Psoas muscle (tissue), 7 donors: ENCODE measurements at regions not wholly inside any gene's neighbourhood (a gene's known extent, or its start where the extent isn't known, plus 50 kb on each side); places are given as distances from the start of the nearest gene placed in this dataset.

Experiments
- ATAC-seq, 4 donors: fragments of 200-7000 bp; cut with Tn5 transposase; one replicate each; pipeline ENCODE4 v1.9.1; 2020; ENCODE audit warnings: moderate library complexity in 3 of 4, mild to moderate bottlenecking in 2 of 4
- DNase-seq, 2 donors: peaks; one replicate each; pipeline ENCODE4 v3.0.0-alpha.2; 2020
- H3K27ac ChIP-seq: fragments of 200-600 bp; one replicate; pipeline ENCODE4 v1.8.0; 2022
- H3K27me3 ChIP-seq, 3 donors: fragments of 200-600 bp in 1 of 3; one replicate each; pipeline versions ENCODE4 v1.6.1 to v1.8.0; 2013 to 2022; ENCODE audit warnings: low read length in 2 of 3, mild to moderate bottlenecking in 2 of 3, moderate library complexity in 1 of 3; ENCODE audit not compliant: insufficient read depth in 3 of 3
- H3K36me3 ChIP-seq, 2 donors: fragments of 200-600 bp in 1 of 2; one replicate each; pipeline versions ENCODE4 v1.6.1 to v1.8.0; 2013 to 2022; ENCODE audit warnings: low read depth in 1 of 2, mild to moderate bottlenecking in 1 of 2, moderate library complexity in 1 of 2; ENCODE audit not compliant: insufficient read depth in 1 of 2
- H3K4me1 ChIP-seq: fragments of 200-600 bp; one replicate; pipeline ENCODE4 v1.8.0; 2022
- H3K4me3 ChIP-seq: fragments of 200-600 bp; one replicate; pipeline ENCODE4 v1.8.0; 2022; ENCODE audit warnings: mild to moderate bottlenecking
- H3K9me3 ChIP-seq: fragments of 200-600 bp; one replicate; pipeline ENCODE4 v1.8.0; 2022
- WGBS, 3 donors: extraction: QIAGEN DNeasy Blood & Tissue Kit; methylation state at CpG; one replicate each; pipeline versions ENCODE4 v1.1.6 to v1.1.7; 2013; 5-methylcytosine and 5-hydroxymethylcytosine counted together
- intact Hi-C, 2 donors: fragments of 100-400 bp; cut with DNase I; formaldehyde crosslinking; loops; one replicate each; pipeline versions ENCODE4 v1.11.0 to v1.14.2; 2022
- TF ChIP-seq, protein P1 (sequence below): fragments of 200-600 bp; IDR thresholded peaks from one replicate; pipeline ENCODE4 v1.8.0; 2022; ENCODE audit warnings: antibody characterized with exemption
- donor health status: healthy with polysubstance abuse.
- donor health status: DM: no; HTN: no; CAD: no; lungs with moderate emphysema.
- donor health status: Bipolar disorder and iron deficiency.
- donor health status: healthy.
- donor health status: DM: yes; HTN: yes; CAD: no.
- donor health status: DM: no; HTN: no; CAD: no.
- donor health status: DM: yes; HTN: yes; CAD: no.

DNA sequence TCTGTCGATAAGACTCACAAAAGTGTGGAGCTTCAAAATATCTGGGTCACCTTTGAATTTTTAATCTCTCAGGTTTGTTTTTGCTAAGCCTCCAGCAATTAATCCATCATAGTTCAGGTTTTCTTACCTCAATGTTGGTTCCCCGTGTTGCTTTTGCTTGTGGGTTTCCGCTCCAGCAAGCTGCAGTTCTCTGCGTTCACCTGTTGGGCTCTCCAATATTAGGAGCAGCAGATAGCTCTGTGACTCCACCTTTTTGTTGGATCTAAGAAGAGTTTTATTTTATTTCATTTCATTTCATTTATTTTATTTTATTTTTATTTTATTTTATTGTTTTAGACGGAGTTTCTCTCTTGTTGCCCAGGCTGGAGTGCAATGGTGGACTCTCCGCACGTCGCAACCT lies 335.5 kb downstream of the COL11A1 start:
- Histone ChIP-seq H3K9me3 (no peaks in the 10 kb centered on the region), H3K36me3 (no peaks in the 10 kb centered on the region), H3K4me3 (no peak overlapping the region), H3K27me3 (no peaks in the 10 kb centered on the region), H3K27ac (no peak overlapping the region), H3K4me1 (no peaks in the 10 kb centered on the region)
- intact Hi-C loops: no loop called here
- TF ChIP-seq, protein P1, sequence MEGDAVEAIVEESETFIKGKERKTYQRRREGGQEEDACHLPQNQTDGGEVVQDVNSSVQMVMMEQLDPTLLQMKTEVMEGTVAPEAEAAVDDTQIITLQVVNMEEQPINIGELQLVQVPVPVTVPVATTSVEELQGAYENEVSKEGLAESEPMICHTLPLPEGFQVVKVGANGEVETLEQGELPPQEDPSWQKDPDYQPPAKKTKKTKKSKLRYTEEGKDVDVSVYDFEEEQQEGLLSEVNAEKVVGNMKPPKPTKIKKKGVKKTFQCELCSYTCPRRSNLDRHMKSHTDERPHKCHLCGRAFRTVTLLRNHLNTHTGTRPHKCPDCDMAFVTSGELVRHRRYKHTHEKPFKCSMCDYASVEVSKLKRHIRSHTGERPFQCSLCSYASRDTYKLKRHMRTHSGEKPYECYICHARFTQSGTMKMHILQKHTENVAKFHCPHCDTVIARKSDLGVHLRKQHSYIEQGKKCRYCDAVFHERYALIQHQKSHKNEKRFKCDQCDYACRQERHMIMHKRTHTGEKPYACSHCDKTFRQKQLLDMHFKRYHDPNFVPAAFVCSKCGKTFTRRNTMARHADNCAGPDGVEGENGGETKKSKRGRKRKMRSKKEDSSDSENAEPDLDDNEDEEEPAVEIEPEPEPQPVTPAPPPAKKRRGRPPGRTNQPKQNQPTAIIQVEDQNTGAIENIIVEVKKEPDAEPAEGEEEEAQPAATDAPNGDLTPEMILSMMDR: no peak
- DNase-seq (no peak), ATAC-seq (no peak)
- WGBS, 3 donors: 75 to 81% (median 79%) methylated on average over 8 of the region's 8 CpGs

DNA sequence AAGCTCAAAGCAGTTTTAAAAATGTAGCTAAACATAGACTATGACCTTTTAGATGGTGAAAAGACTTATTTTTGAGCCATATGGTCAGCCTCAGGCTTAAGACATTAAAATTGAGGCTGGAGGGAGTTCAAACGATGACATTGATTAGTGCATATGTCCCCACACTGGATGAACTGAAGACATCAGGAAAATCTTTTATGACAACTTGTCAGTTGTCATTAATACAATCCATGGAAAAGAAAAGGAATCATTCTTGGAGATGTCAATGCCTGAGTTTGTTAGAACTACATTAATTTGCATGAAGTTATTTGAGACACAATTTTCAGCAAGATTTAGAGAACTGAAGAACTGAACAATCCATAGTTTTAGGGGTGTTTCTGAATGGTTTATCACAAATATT lies 349.9 kb downstream of the COL11A1 start:
- ATAC-seq (no peak), DNase-seq (no peak)
- no peaks in the 10 kb centered on the region for H3K9me3 ChIP-seq
- 70 to 76% (median 70%) methylated on average over 1 of the region's 1 CpG for WGBS, 3 donors
- no peaks in the 10 kb centered on the region for H3K4me1 ChIP-seq
- TF ChIP-seq, protein P1: no peak
- H3K27ac ChIP-seq: no peak overlapping the region
- no peaks in the 10 kb centered on the region for H3K36me3 ChIP-seq
- intact Hi-C loops: no loop called here
- H3K4me3 ChIP-seq: no peak overlapping the region
- no peaks in the 10 kb centered on the region for H3K27me3 ChIP-seq

DNA sequence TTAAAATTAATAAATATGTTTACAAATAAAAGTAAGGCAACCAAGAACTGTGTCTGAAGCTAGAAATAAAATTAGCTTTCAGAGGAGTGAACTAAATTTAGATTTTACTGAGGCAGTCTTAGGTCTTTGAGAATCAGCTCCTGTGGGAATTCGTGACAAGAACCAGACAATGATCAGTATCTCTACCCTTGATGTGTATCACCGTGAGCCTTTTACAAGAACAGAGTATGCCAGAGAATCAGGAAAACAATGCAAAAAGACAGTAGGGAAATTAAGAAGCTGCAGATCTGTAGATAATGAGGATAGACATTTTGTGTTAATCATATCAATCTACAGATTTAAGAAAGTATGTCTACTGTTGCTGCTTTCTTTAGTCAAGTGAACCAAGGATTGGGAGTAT lies 351.0 kb downstream of the COL11A1 start:
- DNase-seq: no peak
- no peak for ATAC-seq
- Histone ChIP-seq H3K27me3 (no peaks in the 10 kb centered on the region), H3K27ac (no peak overlapping the region), H3K36me3 (no peaks in the 10 kb centered on the region), H3K4me1 (no peaks in the 10 kb centered on the region), H3K4me3 (no peak overlapping the region), H3K9me3 (no peaks in the 10 kb centered on the region)
- WGBS, 3 donors: 62 to 80% (median 64%) methylated on average over 2 of the region's 2 CpGs
- intact Hi-C loops: no loop called here
- TF ChIP-seq, protein P1: no peak

DNA sequence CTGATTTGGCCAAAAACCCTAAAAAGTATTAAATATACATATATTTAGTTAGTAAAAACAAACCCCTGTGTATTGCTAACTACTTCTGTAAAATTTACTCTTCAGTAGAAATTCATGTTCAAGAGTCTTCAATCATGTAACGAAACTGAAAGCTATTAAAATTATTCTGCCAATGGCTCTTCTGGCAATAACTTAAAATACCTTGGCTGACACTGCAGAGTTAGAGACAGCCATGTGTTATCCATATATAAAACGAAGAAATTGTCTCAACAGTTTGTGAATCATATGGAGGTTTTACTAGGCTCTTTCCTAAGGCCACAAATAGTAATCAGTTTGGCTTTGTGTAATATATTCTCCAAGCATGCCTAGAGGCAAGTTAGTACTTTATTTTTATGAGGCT lies 357.2 kb downstream of the COL11A1 start:
- ATAC-seq (no peak), DNase-seq (no peak)
- Histone ChIP-seq H3K4me3 (no peak overlapping the region), H3K36me3 (no peaks in the 10 kb centered on the region), H3K27ac (no peak overlapping the region), H3K9me3 (no peaks in the 10 kb centered on the region), H3K27me3 (no peaks in the 10 kb centered on the region), H3K4me1 (no peaks in the 10 kb centered on the region)
- WGBS, 3 donors: 48 to 56% (median 55%) methylated on average over 2 of the region's 2 CpGs
- TF ChIP-seq, protein P1: no peak
- intact Hi-C loops: no loop called here

DNA sequence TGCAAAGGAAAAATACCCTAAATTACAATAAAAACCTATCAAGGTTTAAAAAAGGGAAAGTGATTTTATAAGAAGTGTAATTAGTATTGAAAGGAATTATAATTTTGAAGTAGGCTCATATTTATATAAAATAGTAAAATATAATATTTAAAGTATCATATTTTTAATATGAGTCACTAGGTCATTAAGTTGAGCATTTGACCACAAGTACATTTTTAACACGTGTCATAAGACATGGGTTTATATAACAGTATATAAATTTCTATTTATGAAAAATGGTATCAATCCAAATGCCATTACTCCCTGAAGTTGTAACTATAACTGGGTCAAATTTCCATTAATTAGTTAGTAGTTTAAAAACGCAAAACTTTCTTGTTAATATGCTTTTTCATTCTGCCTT lies 365.9 kb downstream of the COL11A1 start:
- WGBS, 3 donors: 61 to 75% (median 68%) methylated on average over 2 of the region's 2 CpGs
- H3K27ac ChIP-seq: no peak overlapping the region
- ATAC-seq: no peak

More for the DNA sequence above, 365.9 kb downstream of the COL11A1 start:
- H3K4me1 ChIP-seq: no peaks in the 10 kb centered on the region
- H3K9me3 ChIP-seq: no peaks in the 10 kb centered on the region
- intact Hi-C loops: no loop called here
- no peak overlapping the region for H3K4me3 ChIP-seq
- TF ChIP-seq, protein P1: no peak
- H3K27me3 ChIP-seq: no peaks in the 10 kb centered on the region
- DNase-seq: no peak
- no peaks in the 10 kb centered on the region for H3K36me3 ChIP-seq
